ENCODE measurements at regions not wholly inside any gene's neighbourhood (a gene's known extent, or its start where the extent isn't known, plus 50 kb on each side); places are given as distances from the start of the nearest gene placed in this dataset.

- TF ChIP-seq CTCF (conservative IDR thresholded peaks at IDR 0.05; ENCODE audit: low read depth in 2 of 2) (no peak), ZNF331 (CRISPR knock-in tag; IDR thresholded peaks at IDR 0.05; ENCODE audit: low read depth) (no peak), REST (IDR thresholded peaks at IDR 0.05; ENCODE audit: unreplicated experiment) (no peak), JUNB (IDR thresholded peaks at IDR 0.05; ENCODE audit: unreplicated experiment) (no peak), POLR2AphosphoS5 (IDR thresholded peaks at IDR 0.05; ENCODE audit: low read depth) (no peak), STAT1 (IDR thresholded peaks at IDR 0.05; ENCODE audit: unreplicated experiment) (no peak), ZNF114 (CRISPR knock-in tag; IDR thresholded peaks at IDR 0.05) (no peak)
Measured at GRCh38 chr13:106003651-106004050, 531.8 kb downstream of the EFNB2 start (continued).

GRCh38 chr13:106001443-106001842 is 534.0 kb downstream of the EFNB2 start:
- Histone ChIP-seq H2AFZ (no peak overlapping the region), H3K4me3 (no peak overlapping the region), H3K27ac (ENCODE audit: low read depth) (no peak overlapping the region), H3K4me2 (no peak overlapping the region), H4K20me1 (replicated peaks; ENCODE audit: insufficient read depth) (no peaks in the 10 kb centered on the region), H3K79me2 (replicated peaks; ENCODE audit: insufficient read depth) (no peaks in the 10 kb centered on the region), H3F3A (replicated peaks; ENCODE audit: low read depth) (no peaks in the 10 kb centered on the region), H3K27me3 (ENCODE audit: insufficient read depth) (no peaks in the 10 kb centered on the region), H3K9me2 (ENCODE audit: insufficient read depth) (no peaks in the 10 kb centered on the region), H3K4me1 (ENCODE audit: insufficient read depth) (no peaks in the 10 kb centered on the region), H3K36me3 (ENCODE audit: insufficient read depth) (no peaks in the 10 kb centered on the region)
- Mint-ChIP-seq H3K4me1 (no peaks in the 10 kb centered on the region; the same call in 2 of the 3 replicates), H3K36me3 (ENCODE audit: low read depth) (no peaks in the 10 kb centered on the region), H3K4me3 (no peak overlapping the region), H3K9me3 (no peaks in the 10 kb centered on the region; the same call in 2 of the 3 replicates), H3K27me3 (ENCODE audit: insufficient read depth, low read depth, poor library complexity) (no peaks in the 10 kb centered on the region), H3K27ac (no peak overlapping the region)
- no peak for ATAC-seq
- no peak for DNase-seq (ENCODE audit: low spot score)
- no peak for TF ChIP-seq ETS1 (IDR thresholded peaks at IDR 0.05)
- TF ChIP-seq EZH2 (IDR thresholded peaks at IDR 0.05; ENCODE audit: low read depth, unreplicated experiment) = no peak
- TF ChIP-seq CTCF (conservative IDR thresholded peaks at IDR 0.05; ENCODE audit: low read depth in 2 of 2) = no peak
- TF ChIP-seq JUNB (IDR thresholded peaks at IDR 0.05; ENCODE audit: unreplicated experiment) = no peak
- TF ChIP-seq ZNF462 (CRISPR knock-in tag; IDR thresholded peaks at IDR 0.05) = no peak
- TF ChIP-seq CREB1 (CRISPR knock-in tag; IDR thresholded peaks at IDR 0.05; ENCODE audit: low read depth) = no peak

All from GM23338 (cell line).